Amygdala (tissue), 56 donors: ENCODE measurements at regions not wholly inside any gene's neighbourhood (a gene's known extent, or its start where the extent isn't known, plus 50 kb on each side); places are given as distances from the start of the nearest gene placed in this dataset.
A peak's percentile ranks its signal among the peaks of the same experiment; 100 is the strongest.

ENCODE experiments used
- DNase-seq, 56 donors: peaks; one replicate each; lab custom pipeline; 2025; lab: John Stamatoyannopoulos, UW

DNA sequence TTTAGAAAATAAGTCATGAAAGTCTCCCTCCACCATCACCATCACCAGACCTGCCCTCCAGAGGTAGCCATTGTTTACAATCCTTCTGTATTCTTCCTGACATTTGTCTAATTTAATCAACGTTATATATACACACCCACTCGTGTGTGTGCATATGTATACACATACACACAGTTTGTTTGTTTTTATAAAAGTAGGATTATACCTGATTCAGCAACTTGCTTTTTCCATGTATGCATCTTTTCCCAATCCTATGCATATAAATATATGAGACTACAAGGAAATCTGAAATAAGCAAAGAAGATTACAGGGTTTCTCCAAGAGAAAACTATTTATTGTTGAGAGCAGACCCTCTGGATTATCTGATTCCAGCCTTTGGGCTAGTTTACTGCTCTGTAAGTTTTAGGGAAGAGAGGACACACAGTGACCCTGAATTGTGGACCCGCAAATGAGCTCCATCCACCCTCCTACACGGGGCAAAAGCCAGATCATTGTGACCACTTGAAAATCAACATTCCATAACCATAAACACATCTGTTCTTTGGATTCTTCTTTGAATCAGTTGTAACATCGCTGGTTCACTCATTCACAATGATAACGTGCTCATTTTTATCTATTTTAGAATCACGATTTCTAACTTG is 104.3 kb downstream of the CPN2 start:
- DNase-seq: no peak

DNA sequence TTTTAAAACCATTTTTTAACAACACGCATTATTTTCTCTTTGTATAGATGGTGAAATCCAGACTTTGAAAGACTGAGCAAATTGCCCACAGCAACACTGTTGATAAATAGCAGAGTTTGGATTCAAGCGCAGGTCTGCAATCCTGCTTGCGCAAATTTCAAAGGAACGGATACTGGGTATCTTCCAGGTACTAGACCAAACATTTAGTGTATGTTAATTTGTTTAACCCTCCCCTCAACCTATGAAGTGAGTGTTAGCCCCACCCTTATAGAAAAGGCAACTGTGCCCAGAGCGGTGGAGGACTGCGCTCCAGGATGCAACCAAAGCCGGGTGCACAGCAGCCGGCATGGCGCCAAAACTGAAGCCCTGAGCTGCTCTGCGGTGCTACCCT is 103.8 kb downstream of the CPN2 start:
- no peak for DNase-seq

DNA sequence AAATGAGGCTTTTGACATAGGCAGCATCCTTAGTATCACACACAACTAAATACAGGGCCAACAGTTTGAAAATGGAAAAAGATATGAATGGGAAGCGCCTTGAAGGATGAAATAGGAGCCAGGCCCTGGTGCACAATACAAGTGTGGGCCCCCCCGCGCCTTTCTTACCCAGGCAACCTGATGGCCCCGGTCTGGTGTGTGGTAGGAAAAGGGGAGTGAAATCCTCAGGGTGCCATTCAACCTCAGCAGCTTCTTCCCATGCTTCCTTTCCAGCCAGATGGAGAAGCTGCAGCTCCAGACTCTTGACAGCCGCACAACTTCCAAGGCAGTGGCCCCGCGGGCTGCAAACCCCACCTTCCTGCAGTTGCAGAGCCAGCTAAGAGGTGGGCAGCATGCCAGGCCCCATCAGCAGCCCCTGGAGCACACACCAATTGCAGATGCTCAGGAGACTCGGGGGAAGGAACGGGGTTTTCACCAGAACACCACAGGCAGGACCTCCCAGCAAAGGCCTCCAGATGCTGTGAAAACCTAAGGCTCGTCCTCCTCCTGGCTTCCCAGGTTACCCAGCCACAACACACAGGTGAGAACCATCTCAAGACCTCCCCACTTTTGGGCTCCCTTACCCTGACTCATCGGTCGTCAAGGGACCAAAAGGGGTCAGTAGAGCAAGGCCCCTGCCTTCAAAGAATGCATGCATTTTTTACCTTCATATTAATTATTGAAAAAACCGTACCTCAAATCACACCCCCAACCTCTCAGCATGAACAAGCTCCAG is 101.6 kb downstream of the CPN2 start:
- DNase-seq: no peak

DNA sequence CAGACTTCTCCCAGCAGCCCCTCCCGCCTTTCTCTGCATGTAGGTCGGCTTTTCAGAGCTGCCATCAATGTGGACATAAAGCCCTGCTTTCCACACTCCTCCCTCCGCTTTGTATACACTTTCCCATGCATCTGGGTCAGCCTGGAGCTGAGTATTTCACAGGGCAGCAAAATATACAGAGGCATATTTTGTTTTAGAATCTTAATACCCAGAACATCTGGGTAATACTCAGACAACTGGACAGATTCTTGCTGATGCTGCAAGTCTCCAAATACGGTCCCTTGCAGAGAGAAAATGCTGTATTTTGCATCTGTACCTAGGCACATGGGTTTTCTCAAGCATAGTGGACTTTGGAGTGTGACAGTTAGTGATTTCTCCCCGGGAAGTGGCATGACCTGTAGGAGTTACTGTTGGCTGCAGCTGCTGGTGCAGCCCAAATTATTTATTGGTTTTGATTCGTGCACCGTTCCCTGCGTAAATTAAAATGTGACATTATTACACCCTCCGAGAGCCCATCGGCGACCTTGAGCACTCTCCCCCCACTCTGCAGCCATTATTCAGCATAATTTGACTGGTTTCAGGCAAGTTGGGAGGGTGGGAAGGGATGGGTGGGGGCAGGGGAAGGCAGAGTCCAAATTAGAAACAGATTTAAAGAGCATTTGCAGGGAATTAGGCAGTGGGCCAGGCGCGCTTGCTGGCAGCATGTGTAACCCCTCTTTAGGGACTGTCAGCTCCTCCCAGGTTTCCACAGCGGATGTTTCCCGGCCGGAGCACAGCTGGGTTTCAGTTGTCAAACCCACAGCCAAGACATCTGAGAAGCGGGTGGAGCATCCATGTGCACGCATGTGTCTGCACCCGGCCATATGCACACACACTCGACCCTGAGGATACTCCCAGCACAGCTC is 100.8 kb downstream of the CPN2 start:
- peak in 1 of 56 donors; percentile 14 for DNase-seq

DNA sequence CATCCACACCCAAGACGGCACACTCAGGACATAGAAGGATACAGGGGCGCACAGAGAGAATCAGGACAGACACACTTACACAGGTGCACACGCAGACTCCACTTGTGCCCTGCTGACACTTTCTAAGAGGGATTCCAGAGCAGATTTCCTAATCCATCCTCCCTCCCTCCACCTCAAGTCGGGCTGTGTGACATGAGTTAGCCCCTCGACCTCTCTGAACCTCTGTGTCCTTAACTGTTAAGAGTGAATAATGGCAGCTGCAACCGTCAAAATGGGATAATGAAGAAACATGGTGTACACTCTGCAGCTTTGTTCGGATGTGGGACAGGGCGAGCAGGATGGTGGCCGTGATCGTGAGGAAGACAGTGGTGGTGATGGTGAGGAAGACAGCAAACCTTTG is 100.1 kb downstream of the CPN2 start:
- no peak for DNase-seq

DNA sequence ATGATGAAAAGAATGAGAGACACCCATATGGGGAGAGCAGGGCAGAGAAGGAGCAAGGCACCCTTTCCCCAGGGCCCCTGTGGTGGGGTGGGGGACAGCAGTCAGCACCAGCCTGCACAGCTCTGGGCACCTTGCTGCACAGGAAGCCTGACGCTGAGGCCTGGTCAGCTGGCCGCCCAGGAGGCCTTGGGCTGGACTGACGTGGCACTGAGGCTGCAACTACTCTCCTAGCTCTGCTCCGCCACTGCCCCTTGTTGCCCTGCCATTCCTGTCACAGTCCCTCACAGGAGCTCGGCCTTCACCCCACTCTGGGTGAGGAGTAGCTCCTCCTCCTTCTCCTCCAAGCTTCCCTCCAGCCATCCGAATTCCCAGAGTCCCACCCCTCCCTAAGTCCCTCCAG is 99.7 kb downstream of the CPN2 start:
- DNase-seq: no peak

DNA sequence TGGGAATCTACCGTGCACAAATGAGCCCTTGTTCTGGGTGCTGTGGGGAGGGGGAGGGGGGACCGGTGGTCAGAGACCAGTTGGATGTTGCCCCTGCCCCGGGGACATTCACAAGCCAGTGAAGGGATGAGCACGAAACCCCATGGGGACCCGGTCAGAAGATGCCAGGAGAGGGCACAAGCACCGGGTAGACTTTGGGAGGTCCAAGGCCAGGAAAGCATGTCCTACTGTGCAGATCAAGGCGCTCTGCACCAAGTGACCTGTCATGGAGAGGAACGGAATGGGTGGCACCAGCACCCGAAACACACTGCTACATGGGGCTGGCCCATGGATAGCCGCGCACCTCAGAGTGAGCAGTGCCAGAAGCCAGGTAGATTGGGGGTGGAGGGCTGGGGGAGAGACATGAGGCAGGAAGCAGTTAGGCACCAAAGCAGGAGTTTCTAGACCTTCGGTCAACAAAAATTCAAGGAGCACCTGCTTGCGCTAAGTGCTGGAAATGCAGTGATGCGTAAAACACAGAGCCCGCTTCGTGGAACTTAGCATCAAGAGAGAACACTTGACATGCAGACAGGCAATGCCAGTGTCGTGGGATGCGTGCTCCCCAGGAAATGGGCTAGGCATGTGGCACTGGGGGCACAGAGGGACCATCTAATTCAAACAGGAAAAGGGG is 99.1 kb downstream of the CPN2 start:
- no peak for DNase-seq

DNA sequence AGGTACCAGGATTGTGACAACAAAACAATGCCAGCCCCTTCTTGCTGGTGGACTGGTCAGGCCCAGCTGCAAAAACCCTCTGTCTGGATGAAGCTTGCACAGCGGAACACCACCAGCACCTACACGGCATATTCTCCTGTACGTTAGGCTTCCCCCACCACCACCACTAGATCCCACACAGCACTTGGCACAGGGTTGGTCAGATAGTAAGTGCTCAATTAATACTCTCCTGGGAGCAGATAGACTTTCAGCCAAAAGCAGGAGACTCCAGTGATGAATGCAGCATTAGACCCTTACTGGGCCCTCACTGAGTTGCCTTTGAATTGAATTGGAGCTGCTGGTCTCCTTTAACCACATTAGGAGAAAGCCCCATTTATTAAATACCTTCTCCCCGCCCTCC is 97.9 kb downstream of the CPN2 start:
- DNase-seq: no peak

DNA sequence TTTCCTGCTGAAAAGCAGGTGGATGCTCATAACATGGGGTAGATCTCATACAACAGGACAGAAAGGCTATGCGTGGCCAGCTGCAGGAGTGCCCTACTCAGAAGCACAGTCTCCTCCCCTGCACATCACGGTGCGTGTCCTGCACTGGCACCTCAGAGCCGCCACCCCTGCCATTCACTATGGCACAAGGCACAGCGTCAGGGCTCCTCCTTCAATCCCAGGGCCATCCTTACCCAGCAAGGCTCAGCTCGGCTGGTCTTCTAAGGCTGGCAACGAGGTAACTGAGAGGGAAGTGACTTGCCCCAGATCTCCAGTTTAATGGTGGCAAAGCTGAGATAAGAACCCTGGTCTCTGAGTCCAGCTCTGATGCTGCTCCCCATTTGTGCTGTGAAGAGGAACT is 97.1 kb downstream of the CPN2 start:
- DNase-seq: no peak

DNA sequence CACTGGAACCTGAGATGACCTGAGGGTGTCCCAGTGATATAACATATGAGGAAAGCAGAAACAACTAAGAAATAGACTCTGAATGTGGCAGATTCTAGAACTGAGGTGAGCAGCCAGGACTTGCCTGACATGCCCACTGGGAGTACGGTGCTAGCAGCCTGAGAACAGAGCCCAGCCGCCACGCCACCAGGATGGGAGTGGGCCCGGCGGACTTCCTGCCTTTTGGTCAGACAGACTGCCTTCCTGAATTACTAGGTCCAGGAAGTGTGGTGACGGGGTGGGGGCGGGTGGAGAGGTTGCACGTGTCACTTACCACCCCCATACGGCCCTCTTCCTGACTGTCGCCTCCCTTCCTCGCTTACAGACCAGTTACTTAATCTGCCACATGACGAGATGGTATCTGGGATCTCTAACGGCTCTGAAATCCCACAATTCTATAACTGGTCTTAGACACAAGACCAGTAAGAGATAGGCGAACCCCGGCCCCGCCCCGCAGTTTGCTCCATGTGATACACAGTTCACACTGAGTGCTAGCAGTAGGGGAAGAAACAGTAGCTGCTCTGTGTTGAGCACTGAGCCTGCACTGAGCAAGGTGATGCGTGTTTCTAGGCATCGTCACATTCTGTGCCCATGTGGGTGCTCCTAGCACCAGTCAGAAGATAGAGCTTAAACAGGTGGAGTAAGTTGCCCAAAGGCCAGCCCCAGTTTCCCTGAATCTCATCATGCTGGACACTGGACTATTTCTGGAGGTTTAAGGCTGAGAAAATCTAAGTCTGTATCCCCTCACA is 95.7 kb downstream of the CPN2 start:
- peak in 4 of 56 donors; percentile 10 to 44 (median 16) for DNase-seq

DNA sequence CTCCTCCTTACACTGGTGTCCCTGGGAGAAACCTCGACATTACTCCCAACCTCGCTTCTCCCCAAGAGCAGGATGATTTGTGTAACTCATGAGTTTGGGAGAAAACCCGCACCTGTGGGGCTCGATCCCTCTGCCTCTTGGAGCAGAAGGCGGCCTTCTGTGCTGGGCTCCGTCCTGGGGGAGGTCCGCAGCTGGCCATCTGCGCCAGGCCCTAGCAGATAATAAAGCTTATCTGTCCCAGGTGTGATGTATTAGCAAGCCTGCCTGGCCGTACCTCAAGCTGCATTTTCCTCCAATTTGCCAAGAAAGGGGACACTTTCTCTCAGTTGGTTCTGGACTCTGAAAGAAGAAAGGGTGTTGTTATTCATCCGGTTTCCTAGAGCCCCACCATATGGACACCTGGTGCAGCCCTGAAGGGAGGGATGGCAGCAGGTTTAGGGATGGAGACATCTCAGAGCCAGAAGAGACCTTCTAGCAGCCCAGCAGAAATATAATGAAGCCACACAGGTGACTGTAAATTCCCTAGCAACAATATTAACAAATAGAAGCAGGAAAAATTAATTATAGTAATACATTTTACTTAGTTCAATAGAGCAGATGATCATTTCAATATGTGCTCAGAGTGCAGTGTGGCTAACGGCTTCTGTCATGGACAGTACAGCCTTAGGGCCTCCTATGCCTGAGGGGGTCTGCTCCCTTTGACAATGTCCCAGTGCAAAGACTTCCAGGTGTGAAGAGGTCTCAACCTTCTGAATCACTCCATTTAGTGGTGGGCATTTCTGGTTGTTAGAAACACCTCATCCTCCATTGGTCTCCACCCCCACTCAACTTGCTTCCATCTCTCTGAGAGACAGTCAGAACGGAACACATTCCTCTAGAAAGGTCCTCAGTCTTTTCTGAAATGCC is 94.8 kb downstream of the CPN2 start:
- DNase-seq: no peak

DNA sequence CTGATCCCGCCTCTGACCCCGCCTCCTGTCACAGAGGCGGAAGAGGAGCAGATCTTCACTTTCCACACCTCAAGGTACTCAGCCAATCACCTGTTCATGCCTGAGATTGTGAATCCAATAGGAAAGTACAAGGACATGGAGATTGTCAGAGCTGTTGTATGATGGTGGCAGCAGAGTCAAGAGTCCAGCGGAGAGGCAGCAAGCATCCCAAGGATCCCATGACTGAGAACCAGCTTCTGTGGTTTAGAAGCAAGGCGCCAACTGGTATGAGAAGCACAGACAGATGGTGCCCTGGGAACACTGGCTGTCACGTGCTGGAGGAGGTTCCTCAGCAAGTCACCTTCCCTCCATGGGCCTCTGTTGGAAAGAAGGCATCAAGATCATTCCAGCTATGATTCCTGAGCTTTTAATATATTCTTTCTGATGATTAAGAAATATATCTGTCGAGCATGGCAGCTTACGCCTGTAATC is 93.9 kb downstream of the CPN2 start:
- no peak for DNase-seq

DNA sequence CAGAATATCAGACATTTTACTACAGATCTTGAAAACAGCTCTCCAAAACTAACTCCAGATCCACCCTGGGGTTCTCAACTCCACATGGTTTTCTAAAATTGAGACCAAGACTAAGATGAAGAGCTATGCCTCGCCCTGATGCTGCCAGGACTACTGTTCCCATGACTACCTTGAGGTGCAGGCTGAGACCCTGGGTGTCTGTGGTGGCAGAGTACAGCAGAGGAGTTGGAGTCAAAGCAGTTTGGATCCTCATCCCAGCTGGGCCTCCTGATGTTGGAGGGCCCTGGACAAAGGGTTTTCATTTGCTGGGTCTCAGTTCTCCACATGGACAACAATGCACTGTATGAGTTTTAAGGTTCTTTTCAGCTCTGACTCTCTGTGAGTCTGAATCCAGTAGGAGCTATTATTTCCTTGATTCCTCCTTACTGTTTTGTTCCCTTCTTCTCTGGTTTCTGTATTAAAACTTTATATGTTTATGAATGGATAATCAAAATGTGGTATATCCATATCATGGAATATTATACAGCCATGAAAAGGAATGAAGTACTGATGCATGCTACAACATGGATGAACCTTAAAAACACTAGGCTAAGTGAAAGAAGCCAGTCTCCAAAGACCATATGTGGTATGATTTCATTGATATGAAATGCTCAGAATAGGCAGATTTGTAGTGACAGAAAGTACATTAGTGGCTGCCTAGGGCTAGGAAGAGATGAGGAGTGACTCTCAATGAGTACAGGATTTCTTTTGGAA is 93.0 kb downstream of the CPN2 start:
- no peak for DNase-seq

DNA sequence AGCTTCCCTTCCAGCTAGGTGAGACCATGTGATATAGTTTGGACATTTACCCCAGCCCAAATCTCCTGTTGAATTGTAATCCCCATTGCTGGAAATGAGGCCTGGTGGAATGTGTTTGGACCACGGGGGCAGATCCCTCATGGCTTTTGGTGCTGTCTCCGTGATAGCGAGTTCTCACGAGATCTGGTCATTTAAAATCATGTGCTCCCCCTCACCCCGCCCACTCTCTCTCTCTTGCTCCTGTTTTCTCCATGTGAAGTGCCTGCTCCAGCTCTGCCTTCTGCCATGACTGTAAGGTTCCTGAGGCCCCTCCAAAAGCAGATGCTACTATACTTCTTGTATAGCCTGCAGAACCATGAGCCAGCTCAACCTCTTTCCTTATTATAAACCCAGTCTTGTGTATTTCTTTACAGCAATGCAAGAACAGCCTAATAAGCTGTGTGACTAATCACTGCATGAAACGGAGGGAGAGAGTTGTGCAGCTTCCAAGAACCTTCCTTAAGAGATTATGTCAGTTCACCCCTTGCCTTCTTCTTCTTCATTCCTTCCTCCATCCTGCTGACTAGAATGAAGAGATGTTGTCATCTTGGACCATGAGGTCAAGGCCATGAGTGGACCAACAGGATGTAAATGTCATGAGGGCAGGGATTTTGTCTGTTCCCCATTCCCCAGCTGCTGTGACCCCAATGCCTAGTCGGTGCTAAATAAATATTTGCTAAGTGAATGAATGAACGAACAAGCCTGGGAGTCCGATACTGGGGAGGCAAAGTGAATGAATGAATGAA is 91.0 kb downstream of the CPN2 start:
- DNase-seq: no peak

DNA sequence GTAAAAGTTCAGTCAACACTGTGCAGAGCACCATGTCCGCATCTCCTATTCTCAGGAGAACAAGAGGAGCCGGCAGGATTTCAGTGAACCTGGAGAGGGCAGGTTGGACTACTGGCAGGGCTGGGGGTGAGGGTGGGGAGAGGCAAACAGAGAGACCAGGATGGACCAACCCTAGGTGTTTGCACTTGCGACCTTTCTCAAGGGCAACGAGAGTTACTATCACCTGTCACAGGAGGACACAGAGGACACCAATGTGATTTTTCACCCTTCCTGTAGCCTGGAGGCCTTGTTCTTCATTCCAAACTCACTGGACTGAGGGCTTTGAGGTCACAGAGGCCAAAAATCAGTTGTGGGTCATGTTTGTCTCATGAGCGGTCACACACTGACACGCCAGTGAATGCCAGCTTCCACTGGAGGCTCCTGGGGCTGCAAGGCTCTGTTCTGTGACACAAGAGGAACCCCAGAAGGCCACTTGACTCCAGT is 89.5 kb downstream of the CPN2 start:
- DNase-seq: no peak

DNA sequence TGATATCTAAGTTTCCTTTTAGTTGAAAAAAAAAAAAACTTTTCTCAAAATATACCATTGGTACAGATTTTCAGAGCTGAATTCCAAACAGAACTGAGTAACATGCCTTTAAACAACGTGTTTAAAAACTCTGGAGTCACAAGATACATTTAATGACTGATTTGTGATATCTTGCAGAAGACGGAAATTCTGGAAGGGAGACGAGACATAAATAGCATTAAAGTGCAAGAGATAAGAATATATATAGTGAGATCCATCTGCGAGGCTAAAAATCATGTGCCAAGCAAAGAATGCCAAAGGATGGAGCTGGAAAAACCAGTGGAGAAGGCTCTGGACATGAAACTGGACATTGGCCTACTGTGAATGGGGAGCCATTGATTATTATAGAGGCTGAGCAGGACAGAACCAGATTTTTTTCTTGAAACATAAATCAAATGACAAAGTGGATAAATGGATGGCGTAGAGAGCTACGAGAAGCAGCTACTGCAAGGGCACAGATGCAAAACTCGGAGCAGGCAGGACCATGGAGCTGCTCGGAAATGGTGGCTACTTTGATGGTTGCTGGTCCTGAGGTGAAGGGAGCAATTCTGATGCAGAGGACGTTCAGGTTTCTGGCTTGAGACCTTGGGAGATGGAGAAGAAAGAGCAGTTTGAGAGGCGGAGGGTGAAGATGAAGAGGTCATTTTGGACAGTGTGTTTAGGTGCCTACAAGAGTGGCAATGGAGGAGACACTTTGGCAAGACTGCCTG is 88.8 kb downstream of the CPN2 start:
- no peak for DNase-seq
